ENCODE measurements at regions not wholly inside any gene's neighbourhood (a gene's known extent, or its start where the extent isn't known, plus 50 kb on each side); places are given as distances from the start of the nearest gene placed in this dataset.
"Not testable (repeated sequence)": the region's sequence is repeated elsewhere in the genome, so short reads cannot be mapped to it uniquely, and the experiment has no call there.

GRCh38 chr7:130949550-130949949 is 215.5 kb upstream of the KLF14 start:
- no peak for DNase-seq

DNA sequence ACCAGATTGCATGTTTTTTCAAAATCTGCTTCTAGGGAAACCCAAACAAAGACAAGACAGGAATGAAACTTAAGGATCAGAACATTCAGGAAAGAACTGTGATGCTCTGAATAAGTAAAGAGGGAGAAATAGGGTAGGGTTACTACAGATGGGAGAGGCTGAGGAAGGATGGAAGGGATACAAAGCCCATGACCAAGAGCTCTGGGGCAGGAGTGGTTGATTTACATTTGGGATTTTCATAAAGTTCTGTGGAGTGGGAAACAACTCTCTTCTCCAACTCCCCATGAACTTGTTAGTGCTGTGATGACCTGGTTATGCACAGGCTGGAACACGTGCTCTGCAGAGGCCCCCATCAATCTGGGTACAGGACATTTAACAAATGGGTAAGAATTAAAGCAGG is 216.0 kb upstream of the KLF14 start:
- DNase-seq, result no peak

DNA sequence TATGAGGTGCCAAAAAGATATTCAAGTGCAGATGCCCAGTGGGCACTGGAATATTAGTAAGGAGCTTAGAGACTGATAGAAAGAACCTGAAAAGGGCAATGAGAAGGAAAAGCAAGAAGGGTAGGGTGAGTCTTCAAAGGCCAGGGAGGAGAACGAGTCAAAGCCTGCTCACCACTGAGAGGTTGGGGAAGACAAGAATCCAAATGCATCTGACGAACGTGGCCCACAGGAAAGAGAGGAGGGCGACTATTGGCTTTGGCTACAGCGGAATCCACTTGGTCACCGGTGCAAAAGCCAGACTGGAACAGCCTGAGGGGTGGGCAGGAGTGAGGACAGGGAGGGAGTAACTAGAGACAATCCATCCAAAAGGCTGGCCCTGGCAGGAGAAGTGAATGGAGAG is 216.7 kb upstream of the KLF14 start:
- no peak for DNase-seq

GRCh38 chr7:130951303-130951975 is 217.4 kb upstream of the KLF14 start:
- DNase-seq, result no peak

DNA sequence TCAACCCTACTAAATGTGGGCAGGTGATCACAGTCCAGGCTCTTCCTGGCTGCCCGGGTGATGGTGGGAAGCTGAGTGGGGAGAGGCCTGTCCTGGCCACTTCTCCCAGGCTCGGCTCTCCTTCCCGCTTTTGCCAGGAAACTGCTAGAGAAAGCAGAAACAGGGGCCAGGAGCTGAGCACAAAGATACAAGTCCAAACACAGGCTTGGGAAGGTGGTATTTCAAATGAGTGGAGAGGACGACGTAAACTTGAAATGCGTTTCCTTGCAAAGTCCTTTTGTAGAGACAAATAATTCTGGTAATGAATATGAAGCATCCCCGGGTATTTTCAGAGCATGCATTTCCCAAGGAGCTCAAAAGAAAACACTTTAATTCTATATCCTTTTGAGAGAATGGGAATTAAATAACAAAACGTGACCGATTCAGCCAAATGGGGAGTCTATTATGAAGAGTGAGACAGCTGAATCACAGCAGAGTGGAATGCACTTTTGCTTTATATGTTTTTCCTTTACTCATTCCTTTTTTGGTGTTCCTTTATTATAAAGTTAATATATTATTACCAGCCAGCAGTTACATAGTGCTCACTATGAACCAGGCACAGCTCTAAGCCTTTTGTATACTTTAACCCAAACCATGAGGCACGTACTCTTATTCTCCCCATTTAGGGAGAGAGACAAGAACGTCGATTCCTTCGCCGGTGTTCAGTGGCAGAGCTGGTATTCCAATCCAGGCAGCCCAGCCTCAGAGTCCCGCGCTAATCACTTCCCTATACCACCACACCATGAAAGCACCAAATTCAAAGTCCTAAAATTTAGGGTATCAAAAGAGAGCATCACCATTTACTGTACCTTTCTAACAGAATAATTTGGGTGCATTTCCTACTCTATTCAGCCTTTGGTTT is 218.2 kb upstream of the KLF14 start:
- DNase-seq, result no peak

- DNase-seq, result no peak
Observed at GRCh38 chr7:130953196-130953595, 219.2 kb upstream of the KLF14 start.

DNA sequence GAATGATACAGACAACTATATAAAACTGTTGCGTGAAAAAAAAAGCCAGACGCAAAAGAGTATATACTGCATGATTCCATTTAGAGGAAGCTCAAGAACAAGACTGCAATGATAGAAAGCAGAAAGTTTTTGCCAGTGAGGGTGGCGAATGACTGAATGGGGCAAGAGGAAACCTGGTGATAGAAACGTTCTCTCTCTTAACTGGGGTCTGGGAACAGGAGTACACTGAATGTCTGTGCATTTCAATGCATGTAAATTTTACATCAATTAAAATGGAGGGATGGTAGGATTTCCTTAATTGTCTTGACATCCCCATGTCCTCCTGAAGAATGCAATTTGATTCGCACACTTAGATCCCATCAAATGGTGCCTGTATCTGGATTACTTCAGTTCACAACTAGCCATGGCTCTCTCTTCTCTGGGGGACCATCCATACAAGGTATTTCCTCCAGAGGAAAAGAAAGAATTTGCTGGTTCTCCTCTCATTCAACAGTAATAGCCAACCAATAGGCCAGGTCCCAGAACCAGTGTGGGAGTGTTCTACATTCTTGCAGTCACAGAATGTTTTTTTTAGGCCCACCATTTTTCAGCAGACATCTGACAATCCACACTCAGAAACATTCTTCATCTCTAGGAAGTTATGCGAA is 221.0 kb upstream of the KLF14 start:
- DNase-seq, result no peak

GRCh38 chr7:130955565-130955919 is 221.5 kb upstream of the KLF14 start:
- DNase-seq, result no peak

DNA sequence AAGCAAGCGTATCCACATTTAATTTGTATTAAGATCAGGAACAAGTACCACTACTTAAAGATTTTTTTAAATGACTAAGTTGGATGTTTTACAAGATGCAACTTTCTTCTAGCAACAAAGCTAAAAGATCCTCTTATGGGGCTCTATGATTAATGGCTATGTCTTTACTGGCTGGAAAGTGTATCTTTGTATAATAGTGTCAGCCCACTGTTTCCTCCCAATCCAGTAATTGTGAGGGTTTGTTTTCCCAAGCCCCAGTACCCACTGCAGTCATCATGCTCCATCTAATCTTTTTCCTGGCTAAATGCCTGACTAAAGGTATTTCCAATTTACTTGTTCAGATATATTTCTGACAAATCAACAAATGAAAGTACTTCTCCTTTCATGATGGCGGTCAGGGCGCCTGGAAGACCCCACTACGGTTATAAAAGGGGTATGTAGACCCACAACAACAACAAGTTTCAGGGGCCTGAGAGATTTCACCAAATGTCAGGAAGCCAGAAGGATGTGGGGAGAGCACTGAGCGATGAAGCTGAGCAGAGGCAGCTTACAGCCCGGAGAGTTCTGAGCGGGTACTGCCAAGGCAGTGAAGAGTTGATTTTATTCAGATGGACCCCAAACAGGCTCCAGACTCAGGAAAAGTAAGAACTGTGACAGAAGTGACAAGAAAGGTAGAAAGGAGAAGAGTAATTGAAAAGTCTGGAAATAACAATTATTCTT is 222.6 kb upstream of the KLF14 start:
- DNase-seq, result no peak

DNA sequence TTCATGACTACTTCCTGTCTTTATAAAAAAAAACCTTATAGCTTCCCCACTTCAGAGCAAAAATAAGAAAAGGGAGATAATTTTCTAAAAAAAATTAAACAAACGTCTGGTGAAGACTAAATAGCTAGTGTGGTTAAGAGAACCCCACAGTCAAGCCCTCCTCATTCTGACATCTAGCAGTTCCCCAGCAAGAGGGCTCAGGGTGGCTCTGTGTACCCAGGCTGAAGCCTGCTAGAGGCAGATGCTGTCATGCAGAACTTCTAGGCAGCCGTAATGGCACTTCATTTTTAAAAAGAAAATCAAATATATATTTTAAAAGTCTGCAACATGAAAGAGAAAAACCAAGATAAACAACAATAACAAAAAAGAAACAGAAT is 223.1 kb upstream of the KLF14 start:
- DNase-seq, result no peak

DNA sequence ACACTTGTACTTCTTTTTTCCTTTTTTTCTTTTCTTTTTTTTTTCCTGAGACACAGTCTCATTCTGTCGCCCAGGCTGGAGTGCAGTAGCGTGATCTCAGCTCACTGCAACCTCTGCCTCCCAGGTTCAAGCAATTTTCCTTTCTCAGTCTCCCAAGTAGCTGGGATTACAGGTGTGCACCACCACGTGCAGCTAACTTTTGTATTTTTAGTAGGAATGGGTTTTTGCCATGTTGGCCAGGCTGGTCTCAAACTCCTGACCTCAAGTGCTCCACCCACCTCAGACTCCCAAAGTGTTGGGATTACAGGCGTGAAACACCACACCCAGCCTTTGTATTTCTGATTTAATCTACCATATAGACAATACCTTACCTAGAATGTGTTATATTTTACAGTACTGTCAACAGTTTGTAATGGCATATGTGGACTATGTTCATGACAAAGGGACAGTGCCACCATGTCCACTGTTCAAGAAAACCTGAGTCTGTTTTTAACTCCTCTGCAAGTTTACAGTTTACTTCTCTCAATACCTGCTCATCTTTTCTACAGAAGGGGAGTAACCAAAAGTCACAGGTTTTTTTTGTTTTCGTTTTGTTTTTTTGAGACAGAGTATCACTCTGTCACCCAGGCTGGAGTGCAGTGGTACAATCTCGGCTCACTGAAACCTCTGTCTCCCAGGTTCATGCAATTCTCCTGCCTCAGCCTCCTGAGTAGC is 223.9 kb upstream of the KLF14 start:
- not testable (repeated sequence) for DNase-seq

GRCh38 chr7:130958846-130959245 is 224.8 kb upstream of the KLF14 start:
- DNase-seq, result no peak

GRCh38 chr7:130959743-130960207 is 225.8 kb upstream of the KLF14 start:
- no peak for DNase-seq

GRCh38 chr7:130960208-130960988 is 226.4 kb upstream of the KLF14 start:
- DNase-seq, result no peak

DNA sequence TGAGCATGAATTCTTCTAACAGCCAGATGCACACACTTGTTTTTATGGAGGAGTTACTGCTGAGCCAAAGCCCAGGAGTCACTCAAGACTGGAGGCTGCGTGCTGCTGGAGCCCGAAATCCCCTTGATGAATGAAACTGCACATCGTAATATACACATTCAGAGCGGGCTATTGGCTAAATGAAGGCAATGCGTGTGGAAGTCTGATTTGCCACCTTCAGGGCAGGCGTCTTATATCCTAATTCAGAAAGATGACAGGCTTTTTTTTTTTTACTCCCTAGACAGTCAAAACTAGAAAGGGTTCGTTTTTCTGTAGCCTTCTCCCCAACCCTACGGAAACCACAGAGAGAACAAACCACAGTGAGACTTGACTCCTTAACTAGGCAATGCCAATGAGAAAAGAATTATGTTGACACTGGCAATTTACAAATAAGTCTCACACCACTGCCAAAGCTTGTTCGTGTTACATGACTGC is 227.2 kb upstream of the KLF14 start:
- no peak for DNase-seq

DNA sequence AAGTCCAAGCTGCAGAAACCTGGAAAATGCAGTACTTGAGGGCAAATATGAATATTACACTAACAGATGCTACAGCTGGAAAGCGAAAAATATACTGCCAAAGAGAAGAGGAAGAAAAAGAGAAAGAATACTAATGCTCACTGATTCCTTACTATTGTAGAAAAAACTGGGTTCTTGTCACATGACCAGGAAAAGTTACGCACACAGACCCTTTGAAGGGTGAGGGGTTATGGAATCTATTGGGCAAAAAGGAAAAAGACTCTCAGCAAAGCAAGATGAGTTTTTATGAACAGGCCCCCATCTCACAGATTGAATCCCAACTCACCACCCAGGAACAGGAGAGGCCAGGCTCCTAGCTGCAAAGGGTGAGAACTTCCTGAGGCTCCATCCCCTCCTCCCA is 228.1 kb upstream of the KLF14 start:
- DNase-seq, result no peak

DNA sequence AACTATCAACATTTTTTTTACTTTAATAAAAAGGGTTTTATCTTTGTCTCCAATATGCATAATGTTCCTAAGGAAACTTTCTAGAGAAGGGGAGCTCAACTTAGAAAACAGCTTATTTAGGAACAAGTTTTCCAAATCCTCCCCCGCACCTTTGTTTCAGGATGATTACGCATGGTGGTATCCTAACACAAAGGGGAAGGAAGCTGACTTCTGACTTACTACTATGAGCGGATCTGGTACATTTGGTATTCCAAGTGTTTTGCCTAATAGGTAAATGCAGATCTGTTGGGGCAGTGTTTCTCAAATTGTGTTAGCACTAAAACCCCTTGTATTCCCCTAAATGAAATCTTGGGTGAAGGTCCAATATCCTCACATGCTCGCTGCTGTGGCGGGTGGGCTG is 229.3 kb upstream of the KLF14 start:
- DNase-seq, result no peak

- no peak for DNase-seq
Observed at GRCh38 chr7:130965515-130965914, 231.5 kb upstream of the KLF14 start.

DNA sequence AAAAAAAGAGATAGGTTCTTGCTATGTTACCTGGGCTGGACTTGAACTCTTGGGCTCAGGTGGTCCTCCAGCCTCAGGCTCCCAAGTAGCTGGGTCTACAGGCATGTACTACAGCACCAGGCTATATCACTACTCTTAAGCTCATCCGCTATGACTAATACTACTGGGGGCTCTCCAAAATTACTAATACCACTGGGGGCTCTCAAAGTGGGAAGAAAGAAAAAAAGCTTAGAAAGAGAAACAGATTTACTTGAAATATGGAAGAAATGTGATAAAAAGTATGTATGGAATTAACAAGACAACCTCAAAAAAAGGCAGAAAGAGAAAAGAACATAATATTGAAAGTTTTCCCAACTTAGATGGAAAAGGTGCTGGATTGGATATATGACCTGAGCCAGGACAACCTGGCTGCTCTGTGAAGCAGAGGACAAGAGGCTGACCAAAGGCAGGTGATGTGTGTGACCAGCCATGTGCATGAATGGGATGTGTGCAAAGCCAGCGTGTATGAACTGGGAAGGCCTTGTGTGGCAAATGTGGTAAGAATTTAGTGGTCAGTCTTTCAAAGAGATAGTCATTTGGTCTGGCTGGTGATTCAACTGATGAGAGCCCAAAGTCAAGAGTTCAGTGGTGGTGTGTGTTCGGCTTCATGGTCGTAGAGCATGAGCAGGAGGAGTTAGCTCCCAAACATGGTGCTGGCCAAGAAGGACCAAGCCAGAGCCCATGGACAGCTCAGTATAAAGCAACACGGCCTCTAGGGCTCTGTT is 232.4 kb upstream of the KLF14 start:
- DNase-seq, result no peak

DNA sequence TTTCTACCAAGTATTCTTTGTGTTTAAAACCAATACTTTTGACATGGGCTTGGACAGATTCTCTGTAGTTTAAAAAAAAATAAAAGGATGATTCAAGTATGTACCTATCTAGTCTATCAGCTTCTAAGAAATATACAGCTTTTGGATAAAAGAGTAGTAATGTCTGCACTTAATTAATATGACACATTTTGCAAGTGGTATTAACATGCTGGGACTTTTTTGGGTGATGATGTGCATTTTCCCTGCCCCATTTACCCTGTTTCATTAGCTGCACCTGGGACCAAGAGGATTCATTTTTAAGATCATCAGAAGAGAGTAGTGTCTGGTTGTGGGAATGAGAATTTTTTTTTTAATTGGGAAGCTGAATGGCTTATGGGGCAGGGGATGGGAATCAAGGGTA is 236.2 kb upstream of the KLF14 start:
- DNase-seq, result no peak

DNA sequence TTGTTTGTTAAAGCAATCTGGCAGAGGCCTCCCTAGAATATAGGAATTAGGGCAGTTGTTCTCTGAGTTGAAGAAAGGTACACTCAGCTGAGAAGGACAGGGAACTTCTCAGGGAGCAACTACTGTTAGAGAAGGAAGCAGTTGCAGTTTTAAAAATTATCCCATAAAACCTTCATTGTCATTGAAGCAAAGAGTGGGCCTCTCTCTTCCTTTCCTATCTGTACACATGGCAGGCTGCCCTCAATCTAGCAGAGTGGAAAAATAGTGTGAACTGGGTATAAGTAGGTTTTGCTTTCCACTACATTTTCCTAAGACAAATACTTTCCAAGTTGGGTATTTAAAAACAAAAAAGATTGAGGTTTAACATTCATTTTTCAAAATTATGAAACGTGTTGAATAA is 236.7 kb upstream of the KLF14 start:
- no peak for DNase-seq

All from NCI-H146 (cell line).